SK-N-MC (cell line): ENCODE measurements at regions not wholly inside any gene's neighbourhood (a gene's known extent, or its start where the extent isn't known, plus 50 kb on each side); places are given as distances from the start of the nearest gene placed in this dataset.

Experiments used
- EZH2 ChIP-seq: fragments of 200-600 bp; sonication (generic); IDR thresholded peaks from one replicate; pipeline ENCODE4 v1.6.1; 2017; ENCODE audit warnings: antibody characterized with exemption
- POLR2AphosphoS5 ChIP-seq: IDR thresholded peaks from 2 replicates; pipeline ENCODE4 v1.6.1; 2012; ENCODE audit warnings: mild to moderate bottlenecking, low read depth, low read length, borderline replicate concordance

- TF ChIP-seq POLR2AphosphoS5 (no peak), EZH2 (no peak)
These were observed 159.5 kb upstream of the SLC28A3 start for GRCh38 chr9:84499969-84500582.
